H9 (cell line): ENCODE measurements at regions not wholly inside any gene's neighbourhood (a gene's known extent, or its start where the extent isn't known, plus 50 kb on each side); places are given as distances from the start of the nearest gene placed in this dataset.

Experiments used
- DNase-seq: peaks from one replicate; pipeline ENCODE4 v3.0.0-alpha.2; 2017
- H2AFZ ChIP-seq: one replicate; pipeline ENCODE4 v1.6.1; 2013; ENCODE audit warnings: mild to moderate bottlenecking, low read length, control low read depth, moderate library complexity
- H2AK5ac ChIP-seq: 2 replicates; pipeline ENCODE4 v1.6.1; 2013; ENCODE audit warnings: low read length, control low read depth, mixed read lengths; ENCODE audit not compliant: insufficient read length
- H2BK120ac ChIP-seq: one replicate; pipeline ENCODE4 v1.6.1; 2013; ENCODE audit warnings: low read depth, mild to moderate bottlenecking, low read length, control low read depth, inconsistent platforms; ENCODE audit not compliant: poor library complexity, severe bottlenecking
- H2BK12ac ChIP-seq: 2 replicates; pipeline ENCODE4 v1.6.1; 2013; ENCODE audit warnings: low read length, control low read depth, mixed read lengths, low read depth; ENCODE audit not compliant: insufficient read length
- H2BK15ac ChIP-seq: 2 replicates; pipeline ENCODE4 v1.6.1; 2013; ENCODE audit warnings: low read depth, low read length, control low read depth
- H2BK20ac ChIP-seq: one replicate; pipeline ENCODE4 v1.6.1; 2013; ENCODE audit warnings: low read depth, mild to moderate bottlenecking, low read length, control low read depth, inconsistent platforms; ENCODE audit not compliant: poor library complexity, severe bottlenecking
- H2BK5ac ChIP-seq: 2 replicates; pipeline ENCODE4 v1.6.1; 2013; ENCODE audit warnings: low read length, control low read depth, mixed read lengths; ENCODE audit not compliant: insufficient read length
- H3K14ac ChIP-seq: 2 replicates; pipeline ENCODE4 v1.6.1; 2013; ENCODE audit warnings: low read length, control low read depth; ENCODE audit not compliant: insufficient read depth
- H3K18ac ChIP-seq: 2 replicates; pipeline ENCODE4 v1.6.1; 2013; ENCODE audit warnings: low read depth, mild to moderate bottlenecking, mixed read lengths, low read length, control low read depth; ENCODE audit not compliant: insufficient read length
- H3K23ac ChIP-seq: 2 replicates; pipeline ENCODE4 v1.6.1; 2013; ENCODE audit warnings: low read length, control low read depth, mixed read lengths, low read depth; ENCODE audit not compliant: insufficient read length
- H3K23me2 ChIP-seq: 2 replicates; pipeline ENCODE4 v1.6.1; 2013; ENCODE audit warnings: low read depth, mild to moderate bottlenecking, mixed read lengths, low read length, control low read depth; ENCODE audit not compliant: insufficient read length, poor library complexity, severe bottlenecking
- H3K27ac ChIP-seq: 2 replicates; pipeline ENCODE4 v1.5.1; 2013; ENCODE audit warnings: low read length, control low read depth, mixed read lengths, low read depth; ENCODE audit not compliant: insufficient read length
- H3K27me3 ChIP-seq: 2 replicates; pipeline ENCODE4 v1.6.1; 2013; ENCODE audit warnings: low read length, control low read depth, inconsistent platforms; ENCODE audit not compliant: insufficient read depth
- H3K4ac ChIP-seq: 2 replicates; pipeline ENCODE4 v1.6.1; 2013; ENCODE audit warnings: low read depth, mild to moderate bottlenecking, control low read depth, inconsistent platforms, low read length, moderate library complexity
- H3K4me1 ChIP-seq: 2 replicates; pipeline ENCODE4 v1.6.1; 2013; ENCODE audit warnings: low read length, control low read depth, inconsistent platforms; ENCODE audit not compliant: insufficient read depth
- H3K4me2 ChIP-seq: 2 replicates; pipeline ENCODE4 v1.6.1; 2013; ENCODE audit warnings: low read length, control low read depth, mixed read lengths; ENCODE audit not compliant: insufficient read length, insufficient read depth
- H3K56ac ChIP-seq: 2 replicates; pipeline ENCODE4 v1.6.1; 2013; ENCODE audit warnings: low read depth, mild to moderate bottlenecking, mixed read lengths, low read length, control low read depth; ENCODE audit not compliant: insufficient read length
- H3K79me1 ChIP-seq: 2 replicates; pipeline ENCODE4 v1.6.1; 2013; ENCODE audit warnings: low read depth, mild to moderate bottlenecking, moderate library complexity, low read length, control low read depth, inconsistent platforms; ENCODE audit not compliant: insufficient read depth, poor library complexity, severe bottlenecking
- H3K79me2 ChIP-seq: 2 replicates; pipeline ENCODE4 v1.6.1; 2013; ENCODE audit warnings: low read length, control low read depth, inconsistent platforms; ENCODE audit not compliant: insufficient read depth
- H3K9ac ChIP-seq: 2 replicates; pipeline ENCODE4 v1.6.1; 2013; ENCODE audit warnings: low read length, control low read depth, mixed read lengths; ENCODE audit not compliant: insufficient read length; ENCODE audit errors: extremely low read depth
- H3K9me3 ChIP-seq: one replicate; pipeline ENCODE4 v1.6.1; 2013; ENCODE audit warnings: low read depth, low read length, inconsistent platforms; ENCODE audit not compliant: control insufficient read depth
- H3T11ph ChIP-seq: one replicate; pipeline ENCODE4 v1.6.1; 2013; ENCODE audit warnings: mild to moderate bottlenecking, low read length, control low read depth, inconsistent platforms
- H4K20me1 ChIP-seq: one replicate; pipeline ENCODE4 v1.6.1; 2013; ENCODE audit not compliant: control insufficient read depth, insufficient read length, insufficient read depth
- H4K5ac ChIP-seq: 2 replicates; pipeline ENCODE4 v1.6.1; 2013; ENCODE audit warnings: low read depth, mild to moderate bottlenecking, mixed read lengths, low read length, control low read depth; ENCODE audit not compliant: insufficient read length
- H4K8ac ChIP-seq: replicated peaks from 2 replicates; pipeline ENCODE4 v1.6.1; 2013; ENCODE audit warnings: low read length, control low read depth, mixed read lengths, low read depth; ENCODE audit not compliant: insufficient read length
- H4K91ac ChIP-seq: 2 replicates; pipeline ENCODE4 v1.6.1; 2013; ENCODE audit warnings: low read depth, mild to moderate bottlenecking, moderate library complexity, mixed read lengths, low read length, control low read depth; ENCODE audit not compliant: insufficient read length
- H3K27ac Mint-ChIP-seq, 3 experiments: 2 replicates in 2 of 3; 3 replicates in 1 of 3; pipeline ENCODE4 v1.8.0; 2020 to 2021; ENCODE audit warnings: mixed read lengths in 3 of 3, mild to moderate bottlenecking in 1 of 3, moderate library complexity in 1 of 3
- H3K27me3 Mint-ChIP-seq: 2 replicates; pipeline ENCODE4 v1.8.0; 2021; ENCODE audit warnings: low read depth, mild to moderate bottlenecking, moderate library complexity, mixed read lengths
- H3K36me3 Mint-ChIP-seq, 3 experiments: 2 replicates in 2 of 3; 3 replicates in 1 of 3; pipeline ENCODE4 v1.8.0; 2020 to 2021; ENCODE audit warnings: low read depth in 3 of 3, mixed read lengths in 3 of 3; ENCODE audit not compliant: insufficient read depth in 1 of 3
- H3K4me1 Mint-ChIP-seq, 2 experiments: 2 replicates each; pipeline ENCODE4 v1.8.0; 2020; ENCODE audit warnings: mixed read lengths in 2 of 2
- H3K4me3 Mint-ChIP-seq, 2 experiments: 2 replicates in 1 of 2; 3 replicates in 1 of 2; pipeline ENCODE4 v1.8.0; 2020 to 2021; ENCODE audit warnings: mild to moderate bottlenecking in 2 of 2, mixed read lengths in 2 of 2, moderate library complexity in 1 of 2
- H3K9me3 Mint-ChIP-seq, 2 experiments: 2 replicates in 1 of 2; 3 replicates in 1 of 2; pipeline ENCODE4 v1.8.0; 2020; ENCODE audit warnings: mild to moderate bottlenecking in 2 of 2, mixed read lengths in 2 of 2, moderate library complexity in 1 of 2
- CTCF ChIP-seq: fragments of 200-600 bp; sonication (generic); conservative IDR thresholded peaks from 3 replicates; pipeline ENCODE4 v1.8.0; 2021; ENCODE audit warnings: antibody characterized with exemption, mild to moderate bottlenecking
- WGBS: extraction: QIAGEN DNeasy Blood & Tissue Kit; methylation state at CpG from one replicate; pipeline ENCODE4 v1.1.7; 2013; ENCODE audit warnings: missing lambda C conversion rate, low lambda C conversion rate, mixed read lengths; ENCODE audit not compliant: insufficient read length; ENCODE audit errors: extremely low coverage; 5-methylcytosine and 5-hydroxymethylcytosine counted together

DNA sequence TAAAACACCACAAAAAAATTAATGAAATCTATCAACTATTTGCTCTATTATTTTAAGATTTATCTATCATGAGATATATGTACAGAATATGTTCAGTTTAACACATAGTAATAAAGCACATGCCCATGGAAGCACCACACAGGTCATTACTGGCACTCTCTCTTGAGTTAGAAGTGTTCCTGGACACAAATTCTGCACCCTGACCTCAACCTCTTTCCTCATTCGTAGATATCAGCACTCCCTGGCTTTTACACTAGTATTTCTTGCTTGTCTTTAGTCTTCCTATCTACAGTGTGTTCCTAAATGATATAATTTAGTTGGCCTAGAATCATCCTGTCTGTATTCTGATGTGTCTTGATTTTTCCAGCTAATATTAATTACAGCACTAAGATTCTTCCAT, 321.0 kb upstream of the SOX5 start:
- no peak for DNase-seq
- H3K27ac Mint-ChIP-seq: no peak overlapping the region

More for the DNA sequence above, 321.0 kb upstream of the SOX5 start:
- Histone ChIP-seq H2BK120ac (no peak overlapping the region), H4K5ac (no peak overlapping the region), H3K79me2 (no peaks in the 10 kb centered on the region), H3K27ac (no peak overlapping the region), H3K79me1 (no peaks in the 10 kb centered on the region), H3K4me1 (no peaks in the 10 kb centered on the region), H3K4ac (no peak overlapping the region), H4K91ac (no peak overlapping the region), H2BK12ac (no peak overlapping the region), H3T11ph (no peak overlapping the region), H2BK5ac (no peak overlapping the region), H3K27me3 (no peaks in the 10 kb centered on the region), H2AFZ (no peak overlapping the region), H3K18ac (no peak overlapping the region), H3K9ac (no peak overlapping the region), H2BK15ac (no peak overlapping the region), H3K23me2 (no peaks in the 10 kb centered on the region), H4K8ac (no peak overlapping the region), H3K9me3 (no peaks in the 10 kb centered on the region), H3K56ac (no peak overlapping the region), H3K4me2 (no peak overlapping the region), H4K20me1 (no peaks in the 10 kb centered on the region), H3K14ac (no peak overlapping the region), H2BK20ac (no peak overlapping the region), H3K23ac (no peak overlapping the region), H2AK5ac (no peak overlapping the region)
- no peaks in the 10 kb centered on the region for H3K4me1 Mint-ChIP-seq
- TF ChIP-seq CTCF: no peak
- no CpG with 5 or more reads among the region's 1 CpG for WGBS
- no peaks in the 10 kb centered on the region for H3K36me3 Mint-ChIP-seq
- H3K27me3 Mint-ChIP-seq: no peaks in the 10 kb centered on the region
- H3K9me3 Mint-ChIP-seq: no peaks in the 10 kb centered on the region
- no peak overlapping the region for H3K4me3 Mint-ChIP-seq
